ENCODE measurements at regions not wholly inside any gene's neighbourhood (a gene's known extent, or its start where the extent isn't known, plus 50 kb on each side); places are given as distances from the start of the nearest gene placed in this dataset.

DNA sequence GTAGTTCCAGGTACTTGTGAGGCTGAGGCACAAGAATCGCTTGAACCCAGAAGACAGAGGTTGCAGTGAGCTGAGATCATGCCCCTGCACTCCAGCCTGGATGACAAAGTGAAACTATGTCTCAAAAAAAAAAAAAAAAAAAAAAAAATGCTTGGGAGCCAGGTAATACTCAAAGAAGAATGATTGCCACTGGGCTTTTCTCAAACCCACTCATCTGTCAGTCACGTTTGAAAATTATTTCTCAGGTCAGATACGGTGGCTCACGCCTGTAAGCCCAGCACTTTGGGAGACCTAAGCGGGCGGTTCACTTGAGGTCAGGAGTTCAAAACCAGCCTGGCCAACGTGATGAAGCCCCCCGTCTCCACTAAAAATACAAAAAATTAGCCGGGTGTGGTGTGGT is 155.7 kb downstream of the RELL1 start:
- 73% methylated on average over 9 of the region's 9 CpGs for whole genome bisulfite sequencing (ENCODE audit: missing lambda C conversion rate)
- DNase-seq (ENCODE audit: low read depth in 1 of 2, low spot score in 1 of 2): no peak
- POLR2A ChIA-PET: no interaction called here
- H3K9me3 ChIP-seq: no peaks in the 10 kb centered on the region
- no peak overlapping the region for H3K4me2 ChIP-seq
- ATAC-seq: no peak
- no peaks in the 10 kb centered on the region for H3K4me1 ChIP-seq
- H3K4me3 ChIP-seq: no peak overlapping the region
- FAIRE-seq: no peak
- CTCF ChIA-PET: no interaction called here
- TF ChIP-seq MAFK (IDR thresholded peaks at IDR 0.05; ENCODE audit: partially characterized antibody) (no peak), NFE2L2 (conservative IDR thresholded peaks at IDR 0.05; ENCODE audit: low read length) (no peak), CEBPB (IDR thresholded peaks at IDR 0.05) (no peak), ZFP36 (IDR thresholded peaks at IDR 0.05; ENCODE audit: borderline replicate concordance, partially characterized antibody) (no peak), NR3C1 (IDR thresholded peaks at IDR 0.05) (no peak), RFX5 (IDR thresholded peaks at IDR 0.05) (no peak), PHF8 (IDR thresholded peaks at IDR 0.05; ENCODE audit: borderline replicate concordance, low read depth) (no peak), HOXB5 (CRISPR knock-in tag; IDR thresholded peaks at IDR 0.05) (no peak), RARB (CRISPR knock-in tag; IDR thresholded peaks at IDR 0.05) (no peak), MAZ (IDR thresholded peaks at IDR 0.05; ENCODE audit: borderline replicate concordance, low read depth, low read length) (no peak), JUNB (IDR thresholded peaks at IDR 0.05) (no peak), HOXA7 (CRISPR knock-in tag; IDR thresholded peaks at IDR 0.05) (no peak)
- TF ChIP-seq, protein P1, sequence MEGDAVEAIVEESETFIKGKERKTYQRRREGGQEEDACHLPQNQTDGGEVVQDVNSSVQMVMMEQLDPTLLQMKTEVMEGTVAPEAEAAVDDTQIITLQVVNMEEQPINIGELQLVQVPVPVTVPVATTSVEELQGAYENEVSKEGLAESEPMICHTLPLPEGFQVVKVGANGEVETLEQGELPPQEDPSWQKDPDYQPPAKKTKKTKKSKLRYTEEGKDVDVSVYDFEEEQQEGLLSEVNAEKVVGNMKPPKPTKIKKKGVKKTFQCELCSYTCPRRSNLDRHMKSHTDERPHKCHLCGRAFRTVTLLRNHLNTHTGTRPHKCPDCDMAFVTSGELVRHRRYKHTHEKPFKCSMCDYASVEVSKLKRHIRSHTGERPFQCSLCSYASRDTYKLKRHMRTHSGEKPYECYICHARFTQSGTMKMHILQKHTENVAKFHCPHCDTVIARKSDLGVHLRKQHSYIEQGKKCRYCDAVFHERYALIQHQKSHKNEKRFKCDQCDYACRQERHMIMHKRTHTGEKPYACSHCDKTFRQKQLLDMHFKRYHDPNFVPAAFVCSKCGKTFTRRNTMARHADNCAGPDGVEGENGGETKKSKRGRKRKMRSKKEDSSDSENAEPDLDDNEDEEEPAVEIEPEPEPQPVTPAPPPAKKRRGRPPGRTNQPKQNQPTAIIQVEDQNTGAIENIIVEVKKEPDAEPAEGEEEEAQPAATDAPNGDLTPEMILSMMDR (IDR thresholded peaks at IDR 0.05): no peak
- TF ChIP-seq, protein P2, sequence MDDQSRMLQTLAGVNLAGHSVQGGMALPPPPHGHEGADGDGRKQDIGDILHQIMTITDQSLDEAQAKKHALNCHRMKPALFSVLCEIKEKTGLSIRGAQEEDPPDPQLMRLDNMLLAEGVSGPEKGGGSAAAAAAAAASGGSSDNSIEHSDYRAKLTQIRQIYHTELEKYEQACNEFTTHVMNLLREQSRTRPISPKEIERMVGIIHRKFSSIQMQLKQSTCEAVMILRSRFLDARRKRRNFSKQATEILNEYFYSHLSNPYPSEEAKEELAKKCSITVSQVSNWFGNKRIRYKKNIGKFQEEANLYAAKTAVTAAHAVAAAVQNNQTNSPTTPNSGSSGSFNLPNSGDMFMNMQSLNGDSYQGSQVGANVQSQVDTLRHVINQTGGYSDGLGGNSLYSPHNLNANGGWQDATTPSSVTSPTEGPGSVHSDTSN (IDR thresholded peaks at IDR 0.05): no peak
- H3K27ac ChIP-seq: no peak overlapping the region

DNA sequence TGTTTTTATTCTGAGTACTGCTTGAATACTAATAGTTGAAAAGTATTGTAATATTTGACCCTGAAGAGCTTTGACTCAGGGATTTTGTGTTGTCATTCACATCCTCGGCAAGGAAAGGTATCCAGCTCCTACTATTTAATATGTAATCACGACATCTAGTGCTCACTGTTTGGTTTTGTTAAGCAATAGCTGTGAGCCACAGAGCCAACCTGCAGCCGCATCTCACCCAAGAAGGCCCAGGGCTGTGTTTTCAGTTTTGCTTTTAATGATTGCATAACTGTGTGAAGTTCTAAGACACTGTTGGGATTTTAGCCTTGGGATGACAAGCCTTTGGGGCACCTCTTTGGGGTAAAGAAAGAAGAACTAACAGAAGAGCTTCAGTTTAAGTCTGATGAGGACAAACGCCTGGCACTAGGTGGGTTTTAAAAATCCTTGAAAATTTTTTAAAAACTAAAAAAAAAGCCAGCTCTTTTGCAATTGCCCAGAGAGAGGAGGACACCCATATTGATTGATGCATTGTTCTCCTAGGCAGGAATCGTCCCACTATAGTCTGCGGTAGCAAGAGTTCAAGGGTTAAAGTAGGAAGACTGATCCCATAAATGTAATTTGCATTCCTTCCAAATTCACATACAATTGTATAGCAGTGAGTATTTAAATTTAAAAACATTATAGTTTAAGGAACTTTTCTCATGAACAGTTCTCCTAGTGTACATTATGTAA is 157.8 kb downstream of the RELL1 start:
- no peak overlapping the region for H3K4me3 ChIP-seq
- H3K27ac ChIP-seq: no peak overlapping the region
- TF ChIP-seq CEBPB (IDR thresholded peaks at IDR 0.05): peak; percentile 42 to 59; a peak in 1 of 4 replicates
- TF ChIP-seq, protein P3, sequence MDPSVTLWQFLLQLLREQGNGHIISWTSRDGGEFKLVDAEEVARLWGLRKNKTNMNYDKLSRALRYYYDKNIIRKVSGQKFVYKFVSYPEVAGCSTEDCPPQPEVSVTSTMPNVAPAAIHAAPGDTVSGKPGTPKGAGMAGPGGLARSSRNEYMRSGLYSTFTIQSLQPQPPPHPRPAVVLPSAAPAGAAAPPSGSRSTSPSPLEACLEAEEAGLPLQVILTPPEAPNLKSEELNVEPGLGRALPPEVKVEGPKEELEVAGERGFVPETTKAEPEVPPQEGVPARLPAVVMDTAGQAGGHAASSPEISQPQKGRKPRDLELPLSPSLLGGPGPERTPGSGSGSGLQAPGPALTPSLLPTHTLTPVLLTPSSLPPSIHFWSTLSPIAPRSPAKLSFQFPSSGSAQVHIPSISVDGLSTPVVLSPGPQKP (IDR thresholded peaks at IDR 0.05; ENCODE audit: low read depth, low read length): no peak
- FAIRE-seq: no peak
- H3K4me1 ChIP-seq: no peaks in the 10 kb centered on the region
- WGBS (ENCODE audit: missing lambda C conversion rate): 31% methylated on average over 6 of the region's 6 CpGs
- H3K9me3 ChIP-seq: no peaks in the 10 kb centered on the region
- CTCF ChIA-PET: interaction anchor here (0.6 to 1.6 kb wide), 3 partner anchors 75 to 93 kb away, joined by 3 read pairs; a partner anchor contains a TSS
- DNase-seq (ENCODE audit: low read depth in 1 of 2, low spot score in 1 of 2): peak in 1 of 2 experiments; percentile 29
- H3K4me2 ChIP-seq: no peak overlapping the region; the same call in 2 of the 3 replicates
- POLR2A ChIA-PET: no interaction called here
- ATAC-seq: peak; percentile 71 to 73; a peak in 5 of 6 replicates

DNA sequence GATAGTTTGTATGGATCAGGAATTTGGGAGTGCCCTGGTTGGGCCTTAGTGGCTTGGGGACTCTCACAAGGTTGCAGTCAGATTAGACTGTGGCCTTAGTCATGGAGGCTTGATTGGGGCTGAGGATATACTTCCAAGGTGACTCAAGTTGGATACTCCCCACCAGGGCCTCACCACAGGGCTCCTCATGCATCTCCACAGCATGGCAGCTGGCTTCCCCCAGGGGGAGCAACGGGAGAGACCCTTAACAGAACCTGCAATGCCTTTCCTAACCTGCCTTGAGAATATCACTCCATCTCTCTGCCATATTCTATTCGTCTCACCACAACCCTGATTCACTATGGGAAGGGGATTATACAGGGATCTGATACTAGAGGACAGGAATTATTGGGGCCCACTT is 161.9 kb downstream of the RELL1 start:
- no peak for FAIRE-seq
- H3K4me3 ChIP-seq: no peak overlapping the region
- ChIA-PET CTCF (no interaction called here), POLR2A (no interaction called here)
- TF ChIP-seq, protein P2 (IDR thresholded peaks at IDR 0.05): no peak
- TF ChIP-seq EP300 (IDR thresholded peaks at IDR 0.05): no peak
- TF ChIP-seq, protein P4, sequence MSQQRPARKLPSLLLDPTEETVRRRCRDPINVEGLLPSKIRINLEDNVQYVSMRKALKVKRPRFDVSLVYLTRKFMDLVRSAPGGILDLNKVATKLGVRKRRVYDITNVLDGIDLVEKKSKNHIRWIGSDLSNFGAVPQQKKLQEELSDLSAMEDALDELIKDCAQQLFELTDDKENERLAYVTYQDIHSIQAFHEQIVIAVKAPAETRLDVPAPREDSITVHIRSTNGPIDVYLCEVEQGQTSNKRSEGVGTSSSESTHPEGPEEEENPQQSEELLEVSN (IDR thresholded peaks at IDR 0.05; ENCODE audit: borderline replicate concordance, low read depth): no peak
- no peak for TF ChIP-seq GATA3 (IDR thresholded peaks at IDR 0.05; ENCODE audit: borderline replicate concordance)
- TF ChIP-seq FOXS1 (CRISPR knock-in tag; IDR thresholded peaks at IDR 0.05): no peak
- TF ChIP-seq, protein P5, sequence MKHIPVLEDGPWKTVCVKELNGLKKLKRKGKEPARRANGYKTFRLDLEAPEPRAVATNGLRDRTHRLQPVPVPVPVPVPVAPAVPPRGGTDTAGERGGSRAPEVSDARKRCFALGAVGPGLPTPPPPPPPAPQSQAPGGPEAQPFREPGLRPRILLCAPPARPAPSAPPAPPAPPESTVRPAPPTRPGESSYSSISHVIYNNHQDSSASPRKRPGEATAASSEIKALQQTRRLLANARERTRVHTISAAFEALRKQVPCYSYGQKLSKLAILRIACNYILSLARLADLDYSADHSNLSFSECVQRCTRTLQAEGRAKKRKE (CRISPR knock-in tag; IDR thresholded peaks at IDR 0.05; ENCODE audit: low read depth): no peak
- no peak for TF ChIP-seq MAFK (IDR thresholded peaks at IDR 0.05; ENCODE audit: partially characterized antibody)
- TF ChIP-seq, protein P6, sequence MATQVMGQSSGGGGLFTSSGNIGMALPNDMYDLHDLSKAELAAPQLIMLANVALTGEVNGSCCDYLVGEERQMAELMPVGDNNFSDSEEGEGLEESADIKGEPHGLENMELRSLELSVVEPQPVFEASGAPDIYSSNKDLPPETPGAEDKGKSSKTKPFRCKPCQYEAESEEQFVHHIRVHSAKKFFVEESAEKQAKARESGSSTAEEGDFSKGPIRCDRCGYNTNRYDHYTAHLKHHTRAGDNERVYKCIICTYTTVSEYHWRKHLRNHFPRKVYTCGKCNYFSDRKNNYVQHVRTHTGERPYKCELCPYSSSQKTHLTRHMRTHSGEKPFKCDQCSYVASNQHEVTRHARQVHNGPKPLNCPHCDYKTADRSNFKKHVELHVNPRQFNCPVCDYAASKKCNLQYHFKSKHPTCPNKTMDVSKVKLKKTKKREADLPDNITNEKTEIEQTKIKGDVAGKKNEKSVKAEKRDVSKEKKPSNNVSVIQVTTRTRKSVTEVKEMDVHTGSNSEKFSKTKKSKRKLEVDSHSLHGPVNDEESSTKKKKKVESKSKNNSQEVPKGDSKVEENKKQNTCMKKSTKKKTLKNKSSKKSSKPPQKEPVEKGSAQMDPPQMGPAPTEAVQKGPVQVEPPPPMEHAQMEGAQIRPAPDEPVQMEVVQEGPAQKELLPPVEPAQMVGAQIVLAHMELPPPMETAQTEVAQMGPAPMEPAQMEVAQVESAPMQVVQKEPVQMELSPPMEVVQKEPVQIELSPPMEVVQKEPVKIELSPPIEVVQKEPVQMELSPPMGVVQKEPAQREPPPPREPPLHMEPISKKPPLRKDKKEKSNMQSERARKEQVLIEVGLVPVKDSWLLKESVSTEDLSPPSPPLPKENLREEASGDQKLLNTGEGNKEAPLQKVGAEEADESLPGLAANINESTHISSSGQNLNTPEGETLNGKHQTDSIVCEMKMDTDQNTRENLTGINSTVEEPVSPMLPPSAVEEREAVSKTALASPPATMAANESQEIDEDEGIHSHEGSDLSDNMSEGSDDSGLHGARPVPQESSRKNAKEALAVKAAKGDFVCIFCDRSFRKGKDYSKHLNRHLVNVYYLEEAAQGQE (IDR thresholded peaks at IDR 0.05): no peak
- TF ChIP-seq, protein P7, sequence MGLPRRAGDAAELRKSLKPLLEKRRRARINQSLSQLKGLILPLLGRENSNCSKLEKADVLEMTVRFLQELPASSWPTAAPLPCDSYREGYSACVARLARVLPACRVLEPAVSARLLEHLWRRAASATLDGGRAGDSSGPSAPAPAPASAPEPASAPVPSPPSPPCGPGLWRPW (IDR thresholded peaks at IDR 0.05): no peak
- no peak for DNase-seq (ENCODE audit: low read depth in 1 of 2, low spot score in 1 of 2)
- H3K4me2 ChIP-seq: no peak overlapping the region
- no peaks in the 10 kb centered on the region for H3K4me1 ChIP-seq
- WGBS (ENCODE audit: missing lambda C conversion rate): 46% methylated on average over 2 of the region's 2 CpGs
- H3K9me3 ChIP-seq: no peaks in the 10 kb centered on the region
- ATAC-seq: no peak
- no peak overlapping the region for H3K27ac ChIP-seq

All from A549 (cell line).